T-cell (primary cell): ENCODE measurements at regions not wholly inside any gene's neighbourhood (a gene's known extent, or its start where the extent isn't known, plus 50 kb on each side); places are given as distances from the start of the nearest gene placed in this dataset.
"Not testable (repeated sequence)": the region's sequence is repeated elsewhere in the genome, so short reads cannot be mapped to it uniquely, and the experiment has no call there.

ENCODE experiments used
- ATAC-seq, 4 experiments: fragments of 200-7000 bp in 3 of 4; fragments of 150-1000 bp in 1 of 4; cut with Tn5 transposase; replicated peaks in 1 of 4; 1 replicate in 3 of 4; 2 replicates in 1 of 4; pipeline ENCODE4 v1.10.0; 2021; ENCODE audit warnings: moderate library complexity in 3 of 4, mild to moderate bottlenecking in 2 of 4, moderate number of reproducible peaks in 1 of 4
- CTCF ChIA-PET, 2 donors: fragments of 300-600 bp; sonication (Branson Sonifier 250); formaldehyde crosslinking; loops; one replicate each; lab custom pipeline; 2022; ENCODE audit warnings: antibody characterized with exemption in 2 of 2; lab: Charles Lee
- POLR2A ChIA-PET, 2 donors: fragments of 300-600 bp; sonication (Branson Sonifier 250); formaldehyde crosslinking; loops; one replicate each; lab custom pipeline; 2022; ENCODE audit warnings: antibody characterized with exemption in 2 of 2; lab: Charles Lee
- DNase-seq, 35 experiments: peaks; one replicate each; pipeline versions ENCODE4 v3.0.0 to v3.0.0-alpha.2; 2013 to 2023
- H3K27ac ChIP-seq: one replicate; pipeline ENCODE4 v1.5.1; 2013; ENCODE audit warnings: low read length
- H3K27me3 ChIP-seq, 2 experiments: replicated peaks in 1 of 2; 1 replicate in 1 of 2; 2 replicates in 1 of 2; pipeline versions ENCODE4 v1.6.1 to v1.7.0; 2013; ENCODE audit warnings: low read length in 1 of 2, mixed read lengths in 1 of 2; ENCODE audit not compliant: control insufficient read depth in 2 of 2, insufficient read depth in 2 of 2; ENCODE audit errors: extremely low read depth in 1 of 2
- H3K36me3 ChIP-seq, 2 donors: 1 replicate in 1 of 2; 2 replicates in 1 of 2; pipeline versions ENCODE4 v1.6.1 to v1.7.0; 2013; ENCODE audit warnings: low read length in 1 of 2; ENCODE audit not compliant: control insufficient read depth in 2 of 2, insufficient read depth in 1 of 2; ENCODE audit errors: extremely low read depth in 1 of 2
- H3K4me1 ChIP-seq, 2 experiments: 1 replicate in 1 of 2; 2 replicates in 1 of 2; pipeline versions ENCODE4 v1.6.1 to v1.7.0; 2013; ENCODE audit warnings: low read length in 2 of 2, mixed read lengths in 1 of 2; ENCODE audit not compliant: insufficient read depth in 2 of 2, control insufficient read depth in 1 of 2; ENCODE audit errors: extremely low read depth in 1 of 2
- H3K4me3 ChIP-seq, 2 donors: 1 replicate in 1 of 2; 2 replicates in 1 of 2; pipeline versions ENCODE4 v1.5.1 to v1.7.0; 2013; ENCODE audit warnings: mild to moderate bottlenecking in 2 of 2, low read length in 1 of 2, moderate library complexity in 1 of 2; ENCODE audit not compliant: control insufficient read depth in 1 of 2; ENCODE audit errors: extremely low read depth in 1 of 2
- H3K9me3 ChIP-seq: 2 replicates; pipeline ENCODE4 v1.7.0; 2013
- H3K27ac Mint-ChIP-seq, 2 donors: one replicate each; pipeline ENCODE4 v1.8.0; 2020 to 2021; ENCODE audit warnings: mild to moderate bottlenecking in 2 of 2, mixed read lengths in 2 of 2
- H3K27me3 Mint-ChIP-seq, 2 donors: one replicate each; pipeline ENCODE4 v1.8.0; 2021 to 2022; ENCODE audit warnings: mixed read lengths in 2 of 2
- H3K36me3 Mint-ChIP-seq: one replicate; pipeline ENCODE4 v1.8.0; 2021; ENCODE audit warnings: mixed read lengths
- H3K4me1 Mint-ChIP-seq, 3 donors: one replicate each; pipeline ENCODE4 v1.8.0; 2020 to 2022; ENCODE audit warnings: mixed read lengths in 3 of 3, mild to moderate bottlenecking in 1 of 3
- H3K4me3 Mint-ChIP-seq, 3 donors: one replicate each; pipeline ENCODE4 v1.8.0; 2020 to 2022; ENCODE audit warnings: mild to moderate bottlenecking in 3 of 3, mixed read lengths in 3 of 3, moderate library complexity in 3 of 3
- H3K9me3 Mint-ChIP-seq, 3 donors: one replicate each; pipeline ENCODE4 v1.8.0; 2020 to 2022; ENCODE audit warnings: mixed read lengths in 3 of 3
- WGBS: methylation state at CpG from one replicate; pipeline ENCODE4 v1.1.5; 2013; ENCODE audit warnings: missing lambda C conversion rate; ENCODE audit not compliant: insufficient coverage; 5-methylcytosine and 5-hydroxymethylcytosine counted together

- H3K9me3 ChIP-seq, CTCF ChIA-PET, H3K9me3 Mint-ChIP-seq, H3K27me3 Mint-ChIP-seq, H3K27ac Mint-ChIP-seq, DNase-seq, H3K4me3 Mint-ChIP-seq, H3K4me1 Mint-ChIP-seq, H3K4me3 ChIP-seq, H3K36me3 Mint-ChIP-seq, H3K4me1 ChIP-seq, H3K36me3 ChIP-seq, H3K27ac ChIP-seq, H3K27me3 ChIP-seq, ATAC-seq, POLR2A ChIA-PET: not testable (repeated sequence)
- no CpG with 5 or more reads among the region's 1 CpG for WGBS
These were observed 86.0 kb upstream of the MB21D2 start for GRCh38 chr3:193003624-193004023.

DNA sequence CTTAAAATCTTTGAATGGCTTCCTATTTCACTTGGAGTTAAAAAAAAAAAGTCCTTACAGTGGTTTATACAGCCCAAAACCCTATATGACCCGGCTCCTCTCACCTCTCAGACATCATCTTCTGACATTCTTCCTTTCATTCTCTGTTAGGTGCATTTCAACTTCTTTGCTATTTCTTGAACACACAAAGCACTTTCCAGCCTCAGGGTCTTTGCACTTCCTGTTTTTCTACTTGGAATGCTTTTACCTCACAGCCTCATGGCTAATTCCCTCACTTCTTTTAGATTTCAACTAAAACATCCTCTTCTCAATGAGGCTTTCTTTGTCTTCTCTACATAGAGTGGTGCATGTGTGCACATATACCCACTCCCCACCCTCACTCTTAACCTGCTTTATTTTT is 91.0 kb upstream of the MB21D2 start:
- H3K4me1 ChIP-seq = no peaks in the 10 kb centered on the region
- DNase-seq (no peak), ATAC-seq (no peak)
- no peaks in the 10 kb centered on the region for H3K9me3 ChIP-seq
- H3K4me3 Mint-ChIP-seq = no peak overlapping the region
- CTCF ChIA-PET = no interaction called here
- H3K27ac Mint-ChIP-seq = no peak overlapping the region
- H3K36me3 ChIP-seq = no peaks in the 10 kb centered on the region
- H3K27ac ChIP-seq = no peak overlapping the region
- H3K27me3 Mint-ChIP-seq = no peaks in the 10 kb centered on the region
- no peaks in the 10 kb centered on the region for H3K36me3 Mint-ChIP-seq
- no peak overlapping the region for H3K4me3 ChIP-seq
- H3K27me3 ChIP-seq = no peaks in the 10 kb centered on the region
- no CpG with 5 or more reads among the region's 1 CpG for WGBS
- POLR2A ChIA-PET = no interaction called here
- peaks cover 0 to 5% (median 0%) of the 10 kb centered on the region in 3 donors for H3K4me1 Mint-ChIP-seq
- peaks cover 4 to 20% (median 12%) of the 10 kb centered on the region in 3 donors for H3K9me3 Mint-ChIP-seq

DNA sequence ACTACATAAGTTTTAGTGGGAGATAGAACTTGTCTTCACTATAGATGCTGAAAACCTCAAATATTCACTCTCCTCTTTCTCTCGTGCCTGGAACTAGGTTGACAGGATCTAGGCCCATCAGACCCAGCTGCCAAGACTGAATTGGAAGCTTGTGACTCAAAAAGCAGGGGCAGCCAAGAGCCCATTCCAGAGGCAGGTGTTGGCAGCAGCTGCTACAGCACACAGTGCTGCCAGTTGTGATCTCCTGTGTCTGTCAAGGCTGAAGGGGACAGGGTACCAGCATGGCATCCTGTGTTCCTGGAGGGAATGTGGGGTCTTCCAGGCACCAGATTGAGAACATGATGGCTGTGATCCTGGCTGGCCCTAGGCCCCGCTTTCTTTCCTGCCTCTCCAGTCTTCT is 92.5 kb upstream of the MB21D2 start:
- Mint-ChIP-seq H3K4me3 (no peak overlapping the region), H3K36me3 (no peaks in the 10 kb centered on the region), H3K27me3 (peaks cover 0 to under 1% of the 10 kb centered on the region in 2 donors), H3K9me3 (peaks cover 4 to 20% (median 12%) of the 10 kb centered on the region in 3 donors), H3K4me1 (peaks cover 0 to 5% (median 0%) of the 10 kb centered on the region in 3 donors), H3K27ac (no peak overlapping the region)
- 40% methylated on average over 1 of the region's 2 CpGs for WGBS
- ChIA-PET CTCF (no interaction called here), POLR2A (no interaction called here)
- H3K4me1 ChIP-seq = no peaks in the 10 kb centered on the region
- ATAC-seq (no peak), DNase-seq (no peak)
- H3K36me3 ChIP-seq = no peaks in the 10 kb centered on the region
- no peaks in the 10 kb centered on the region for H3K27me3 ChIP-seq
- H3K4me3 ChIP-seq = no peak overlapping the region
- no peaks in the 10 kb centered on the region for H3K9me3 ChIP-seq
- H3K27ac ChIP-seq = no peak overlapping the region

DNA sequence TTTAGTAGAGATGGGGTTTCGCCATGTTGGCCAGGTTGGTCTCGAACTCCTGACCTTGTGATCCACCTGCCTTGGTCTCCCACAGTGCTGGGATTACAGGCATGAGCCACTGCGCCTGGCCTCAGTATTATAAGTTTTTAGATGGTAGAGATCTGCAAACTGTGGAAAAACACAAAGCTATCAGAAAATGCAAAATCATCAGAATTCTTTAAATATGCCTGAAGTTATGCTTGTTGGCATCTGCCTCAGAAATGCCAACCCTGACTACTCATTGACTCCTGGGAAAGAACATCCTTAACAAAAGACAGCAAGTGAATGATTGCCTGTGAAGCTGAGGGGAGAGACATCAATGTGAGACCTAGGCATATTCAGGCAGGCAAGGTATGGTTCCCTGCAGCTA is 94.3 kb upstream of the MB21D2 start:
- Histone ChIP-seq H3K4me1 (no peaks in the 10 kb centered on the region), H3K27ac (no peak overlapping the region), H3K36me3 (no peaks in the 10 kb centered on the region), H3K9me3 (no peaks in the 10 kb centered on the region), H3K27me3 (no peaks in the 10 kb centered on the region), H3K4me3 (no peak overlapping the region)
- ChIA-PET POLR2A (no interaction called here), CTCF (no interaction called here)
- Mint-ChIP-seq H3K4me1 (no peaks in the 10 kb centered on the region), H3K27ac (no peak overlapping the region), H3K27me3 (peaks cover 3 to 4% of the 10 kb centered on the region in 2 donors), H3K9me3 (peaks cover 4 to 14% (median 12%) of the 10 kb centered on the region in 3 donors), H3K36me3 (no peaks in the 10 kb centered on the region), H3K4me3 (no peak overlapping the region)
- no peak for DNase-seq
- WGBS = 83% methylated on average over 2 of the region's 3 CpGs
- no peak for ATAC-seq

- WGBS = 60% methylated on average over 2 of the region's 2 CpGs
These were observed 97.2 kb upstream of the MB21D2 start for GRCh38 chr3:193014902-193015301.

DNA sequence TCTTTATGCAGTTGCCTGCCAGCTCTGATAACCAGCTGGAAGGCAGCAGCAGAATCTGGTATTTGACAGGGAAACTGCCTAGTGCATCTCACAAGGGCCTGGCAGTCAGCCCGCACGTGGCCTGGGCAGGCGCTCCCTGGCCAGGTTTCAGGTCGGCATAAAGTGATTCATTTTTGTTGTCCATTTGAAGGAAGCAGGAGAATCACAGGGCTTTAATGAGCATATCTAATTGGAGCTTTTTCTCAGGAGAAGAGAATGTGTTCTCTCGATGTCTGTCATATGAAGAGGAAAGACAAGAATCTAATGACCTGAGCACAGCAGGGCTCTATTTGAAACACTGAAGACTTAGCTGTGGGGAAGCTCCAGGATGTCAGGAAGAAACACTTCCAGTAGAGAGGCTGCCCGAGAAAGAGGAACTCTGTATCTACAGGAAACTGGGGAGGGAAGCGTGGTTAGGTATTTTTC is 98.8 kb upstream of the MB21D2 start:
- Mint-ChIP-seq H3K4me3 (no peak overlapping the region), H3K27ac (no peak overlapping the region), H3K36me3 (no peaks in the 10 kb centered on the region), H3K4me1 (no peaks in the 10 kb centered on the region), H3K9me3 (peaks cover 4 to 14% (median 12%) of the 10 kb centered on the region in 3 donors), H3K27me3 (peaks cover 3 to 9% of the 10 kb centered on the region in 2 donors)
- no peaks in the 10 kb centered on the region for H3K4me1 ChIP-seq
- no peak for DNase-seq
- no peaks in the 10 kb centered on the region for H3K36me3 ChIP-seq
- H3K9me3 ChIP-seq = no peaks in the 10 kb centered on the region
- no peak overlapping the region for H3K4me3 ChIP-seq
- no peak for ATAC-seq
- no peak overlapping the region for H3K27ac ChIP-seq
- ChIA-PET POLR2A (no interaction called here), CTCF (interaction anchor here in 1 of 2 donors (0.6 kb wide), 1 partner anchor 34 kb away, joined by 3 read pairs; no protein-coding TSS in a partner anchor)
- WGBS = 17% methylated on average over 6 of the region's 7 CpGs
- no peaks in the 10 kb centered on the region for H3K27me3 ChIP-seq

More at GRCh38 chr3:193014902-193015301, 97.2 kb upstream of the MB21D2 start:
- DNase-seq (no peak), ATAC-seq (no peak)
- Mint-ChIP-seq H3K9me3 (peaks cover 4 to 14% (median 12%) of the 10 kb centered on the region in 3 donors), H3K36me3 (no peaks in the 10 kb centered on the region), H3K27me3 (peaks cover 3 to 9% of the 10 kb centered on the region in 2 donors), H3K4me1 (no peaks in the 10 kb centered on the region), H3K27ac (no peak overlapping the region), H3K4me3 (no peak overlapping the region)
- POLR2A ChIA-PET = no interaction called here
- Histone ChIP-seq H3K27ac (no peak overlapping the region), H3K4me1 (no peaks in the 10 kb centered on the region), H3K4me3 (no peak overlapping the region), H3K9me3 (no peaks in the 10 kb centered on the region), H3K27me3 (no peaks in the 10 kb centered on the region), H3K36me3 (no peaks in the 10 kb centered on the region)
- CTCF ChIA-PET = no interaction called here

GRCh38 chr3:193021506-193022010 is 103.9 kb upstream of the MB21D2 start:
- no peak for ATAC-seq
- Histone ChIP-seq H3K4me1 (no peaks in the 10 kb centered on the region), H3K9me3 (no peaks in the 10 kb centered on the region), H3K27ac (no peak overlapping the region), H3K4me3 (no peak overlapping the region), H3K27me3 (no peaks in the 10 kb centered on the region), H3K36me3 (no peaks in the 10 kb centered on the region)
- no peaks in the 10 kb centered on the region for H3K4me1 Mint-ChIP-seq
- CTCF ChIA-PET = no interaction called here
- 68% methylated on average over 4 of the region's 7 CpGs for WGBS
- H3K36me3 Mint-ChIP-seq = no peaks in the 10 kb centered on the region
- no peaks in the 10 kb centered on the region for H3K9me3 Mint-ChIP-seq
- DNase-seq = no peak
- POLR2A ChIA-PET = no interaction called here
- H3K27me3 Mint-ChIP-seq = peaks cover 0 to 6% of the 10 kb centered on the region in 2 donors
- H3K4me3 Mint-ChIP-seq = no peak overlapping the region
- no peak overlapping the region for H3K27ac Mint-ChIP-seq
